GM21825 (cell line): ENCODE measurements at regions not wholly inside any gene's neighbourhood (a gene's known extent, or its start where the extent isn't known, plus 50 kb on each side); places are given as distances from the start of the nearest gene placed in this dataset.

Experiments
- ATAC-seq: cut with Tn5 transposase; IDR thresholded peaks from one replicate; pipeline ENCODE4 v1.9.1; 2021; ENCODE audit warnings: mild to moderate bottlenecking, moderate library complexity; ENCODE audit not compliant: unreplicated experiment

DNA sequence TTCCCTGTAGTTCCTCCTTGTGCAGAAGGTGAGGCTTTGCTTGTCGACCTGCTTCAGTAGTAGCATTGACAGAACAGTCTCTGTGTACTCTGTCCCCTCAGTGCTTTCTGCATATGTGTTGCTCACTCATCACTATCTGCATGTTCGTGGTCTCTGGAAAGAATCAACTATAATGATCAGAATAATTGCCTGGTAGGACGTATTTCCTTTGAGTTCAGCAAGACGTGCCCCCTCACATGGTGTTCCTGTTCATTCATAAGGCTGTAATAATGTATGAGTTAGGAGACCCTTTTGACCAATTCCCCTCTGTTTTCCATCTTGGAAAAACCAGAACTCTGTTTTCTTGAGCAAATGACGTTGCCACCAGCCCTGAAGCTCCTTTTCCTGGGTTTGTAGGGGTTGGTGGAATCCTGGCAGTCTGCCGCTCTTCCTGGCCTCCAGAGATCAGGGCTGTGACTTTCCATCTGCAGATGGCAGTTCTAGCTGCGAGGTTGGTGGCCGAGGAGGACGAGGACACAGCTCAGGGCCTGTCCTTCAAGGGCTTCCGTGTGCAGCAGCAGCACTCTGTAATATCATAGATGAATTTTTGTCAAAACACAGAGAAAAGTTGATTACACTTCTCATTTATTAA, 61.9 kb downstream of the EXOSC2 start:
- ATAC-seq: no peak

DNA sequence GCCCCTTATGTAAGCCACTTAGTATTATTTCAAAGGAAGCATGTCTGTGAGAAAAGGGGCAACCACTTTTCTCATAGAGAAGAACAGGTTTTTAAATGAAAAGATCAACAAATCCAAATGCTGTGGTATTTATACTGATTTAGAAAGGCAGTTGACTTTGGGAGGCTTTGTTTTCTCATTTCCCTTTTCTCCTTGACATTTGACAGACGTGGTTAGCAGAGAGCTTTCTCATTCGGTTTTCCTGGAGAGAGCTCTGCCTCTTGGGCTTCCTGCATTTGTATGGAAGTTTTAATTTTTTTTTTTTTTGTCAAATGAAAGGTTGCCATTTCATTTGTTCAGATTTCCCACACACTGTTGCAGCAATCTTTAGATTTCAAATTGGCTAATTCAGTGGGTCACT, 62.5 kb downstream of the EXOSC2 start:
- no peak for ATAC-seq

GRCh38 chr9:130756455-130757152, 63.0 kb downstream of the EXOSC2 start:
- ATAC-seq: no peak

DNA sequence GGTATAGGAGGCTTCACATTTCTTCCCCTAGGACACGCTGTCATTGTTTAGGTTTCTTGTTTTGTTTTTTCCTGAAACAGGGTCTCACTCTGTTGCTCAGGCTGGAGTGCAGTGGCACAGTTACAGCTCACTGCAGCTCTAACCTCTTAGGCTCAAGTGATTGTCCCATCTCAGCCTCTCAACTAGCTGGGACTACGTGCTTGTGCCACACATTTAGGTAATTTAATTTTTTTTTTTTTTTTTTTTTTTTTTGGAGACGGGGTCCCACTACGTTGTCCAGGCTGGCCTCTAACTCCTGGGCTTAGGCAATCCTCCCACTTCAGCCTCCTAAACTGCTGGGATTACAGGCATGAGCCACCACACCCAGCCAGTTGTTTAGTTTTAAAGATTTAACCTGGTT, 66.2 kb downstream of the EXOSC2 start:
- ATAC-seq: no peak

- no peak for ATAC-seq
These were observed 70.0 kb downstream of the EXOSC2 start for GRCh38 chr9:130763331-130764171.

- ATAC-seq: peak; percentile 54
These were observed 69.7 kb upstream of the ABL1 start for GRCh38 chr9:130765137-130766020.

- ATAC-seq: no peak
These were observed 68.8 kb upstream of the ABL1 start for GRCh38 chr9:130766021-130766926.

DNA sequence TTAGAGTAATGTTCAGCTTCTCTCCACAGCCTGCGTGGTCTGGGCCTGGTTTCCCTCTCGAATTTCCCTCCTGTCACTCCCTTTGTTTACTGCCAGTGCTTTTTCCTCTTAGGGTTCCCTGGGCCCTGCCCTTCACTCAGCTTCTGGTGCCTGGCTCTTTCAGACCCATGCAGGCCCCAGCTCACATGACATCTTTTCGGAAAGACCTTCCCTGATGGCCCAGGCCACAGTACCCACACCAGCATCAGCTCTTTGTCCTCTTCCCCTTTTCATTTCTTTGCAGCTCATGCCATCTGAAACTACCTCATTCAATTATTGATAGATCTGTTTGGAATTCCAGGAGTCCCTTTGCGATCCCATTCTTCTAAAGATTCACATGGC, 68.1 kb upstream of the ABL1 start:
- no peak for ATAC-seq

DNA sequence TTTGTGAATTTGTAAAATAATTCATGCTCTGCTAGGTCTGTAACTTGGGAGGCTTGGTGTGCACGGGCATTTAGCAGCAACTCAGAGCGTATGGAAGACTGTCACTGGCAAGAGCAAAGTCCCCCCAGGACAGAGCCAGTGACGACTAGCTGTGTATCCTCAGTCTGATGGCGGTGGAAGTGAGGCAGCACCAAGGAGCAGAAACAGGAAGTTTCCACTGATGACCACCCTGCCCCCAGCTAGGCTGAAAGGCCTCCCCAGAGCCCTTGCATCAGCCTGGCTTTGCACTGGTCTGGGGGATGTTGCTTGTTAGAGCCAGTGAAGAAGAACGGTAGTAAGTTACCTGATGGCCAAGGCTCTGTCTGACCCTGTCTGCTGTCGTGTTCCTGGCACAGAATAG, 66.8 kb upstream of the ABL1 start:
- ATAC-seq: no peak

DNA sequence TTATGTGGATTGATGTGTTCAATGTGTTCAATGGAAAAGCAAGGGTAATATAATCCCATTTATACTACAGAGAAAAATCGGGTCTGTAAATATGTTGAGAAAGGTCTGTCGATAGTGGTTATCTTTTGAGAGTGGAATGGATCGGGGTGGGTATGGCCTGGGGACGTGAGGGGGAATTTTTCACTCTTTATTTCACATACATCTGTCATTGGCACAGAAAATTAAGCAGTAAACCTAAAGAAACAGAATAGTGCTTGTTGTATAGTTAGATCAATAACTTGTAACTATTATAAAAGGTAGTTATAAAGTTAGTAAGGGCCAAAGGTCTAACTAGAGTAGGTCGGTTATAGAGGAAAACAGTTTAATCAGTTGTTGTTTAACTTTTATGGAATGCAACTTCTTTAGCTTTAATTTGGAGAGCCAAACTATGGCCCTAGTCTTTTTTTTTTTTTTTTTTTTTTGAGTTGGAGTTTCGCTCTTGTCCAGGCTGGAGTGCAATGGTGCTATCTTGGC, 66.1 kb upstream of the ABL1 start:
- no peak for ATAC-seq

GRCh38 chr9:130770093-130770492, 65.0 kb upstream of the ABL1 start:
- ATAC-seq: no peak

DNA sequence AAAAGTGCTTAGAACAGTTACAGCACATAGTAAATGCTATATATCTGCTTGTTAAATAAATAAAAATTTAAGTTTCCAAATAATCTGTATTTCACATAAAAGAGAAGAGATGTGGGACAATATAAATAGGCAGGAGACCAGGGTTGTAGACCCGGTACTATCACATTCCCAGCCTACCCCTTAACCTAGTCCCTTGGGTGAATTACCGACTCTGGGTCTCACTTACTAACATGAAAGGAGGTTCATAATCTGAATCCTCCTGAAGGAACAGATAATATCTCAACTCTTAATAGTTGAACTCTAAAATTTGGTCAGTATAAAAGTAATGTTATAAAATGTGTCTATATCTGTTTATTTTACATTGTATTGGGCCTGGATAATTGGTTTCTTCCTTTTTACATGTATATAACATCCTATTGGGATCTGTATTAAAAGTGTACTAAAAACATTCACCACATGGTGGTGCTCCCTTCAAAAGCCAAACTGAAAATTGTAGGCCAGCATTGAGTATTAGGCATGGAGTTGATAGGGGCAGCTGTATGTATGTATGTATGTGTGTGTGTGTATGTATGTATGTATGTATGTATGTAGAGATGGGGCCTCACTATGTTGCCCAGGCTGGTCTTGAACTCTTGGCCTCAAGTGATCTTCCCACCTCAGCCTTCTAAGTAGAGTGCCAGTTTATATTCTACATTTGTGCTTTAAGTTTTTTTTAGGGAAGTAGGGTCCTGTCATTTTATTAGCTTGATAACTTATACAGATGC, 64.2 kb upstream of the ABL1 start:
- no peak for ATAC-seq

GRCh38 chr9:130772185-130772584, 62.9 kb upstream of the ABL1 start:
- no peak for ATAC-seq

DNA sequence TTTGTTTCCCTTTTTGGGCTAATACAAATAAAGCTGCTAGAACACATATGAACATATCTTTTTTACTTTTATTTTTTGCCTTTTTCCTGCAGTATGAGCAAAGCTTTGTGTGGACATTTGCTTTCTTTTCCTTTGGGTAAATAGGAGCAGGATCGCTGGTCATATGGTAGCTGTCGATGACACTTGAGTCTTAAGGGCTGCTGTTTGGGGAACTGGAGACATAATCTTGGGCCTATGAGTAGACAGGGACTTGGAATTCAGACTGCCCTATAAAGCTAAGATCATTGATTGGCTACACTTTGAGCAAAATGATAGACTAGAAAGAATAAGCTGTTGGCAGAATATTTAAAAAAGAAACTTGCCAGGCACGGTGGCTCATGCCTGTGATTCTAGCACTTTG, 60.9 kb upstream of the ABL1 start:
- ATAC-seq: no peak

DNA sequence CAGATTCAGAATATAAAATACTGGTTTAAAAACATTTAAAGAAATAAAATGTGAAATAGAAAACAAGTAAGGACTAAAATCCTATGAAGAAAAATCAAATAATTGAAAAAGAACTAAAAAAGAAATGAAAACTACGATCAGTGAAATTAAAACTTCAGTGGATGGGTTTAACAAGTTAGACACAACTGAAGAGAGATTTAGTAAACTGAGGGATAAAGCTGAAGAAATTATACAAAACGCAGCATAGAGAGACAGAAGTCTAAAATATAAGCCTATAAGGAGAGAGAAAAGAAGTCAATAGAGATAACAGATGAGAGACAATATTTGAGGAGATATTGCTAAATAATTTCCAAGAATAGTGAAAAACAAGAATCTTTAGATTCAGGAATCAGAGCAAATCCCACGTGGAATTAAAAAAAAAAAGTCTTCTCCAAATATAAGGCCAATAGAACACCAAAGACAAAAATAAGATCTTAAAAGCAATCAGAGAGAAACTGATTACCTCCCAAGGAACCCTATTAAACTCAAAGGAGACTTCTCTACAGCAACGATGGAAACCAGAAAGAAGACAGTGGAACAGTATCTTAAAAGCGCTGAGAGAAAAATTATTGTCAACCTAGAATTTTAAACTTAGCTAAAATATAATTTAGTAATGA, 59.6 kb upstream of the ABL1 start:
- no peak for ATAC-seq

DNA sequence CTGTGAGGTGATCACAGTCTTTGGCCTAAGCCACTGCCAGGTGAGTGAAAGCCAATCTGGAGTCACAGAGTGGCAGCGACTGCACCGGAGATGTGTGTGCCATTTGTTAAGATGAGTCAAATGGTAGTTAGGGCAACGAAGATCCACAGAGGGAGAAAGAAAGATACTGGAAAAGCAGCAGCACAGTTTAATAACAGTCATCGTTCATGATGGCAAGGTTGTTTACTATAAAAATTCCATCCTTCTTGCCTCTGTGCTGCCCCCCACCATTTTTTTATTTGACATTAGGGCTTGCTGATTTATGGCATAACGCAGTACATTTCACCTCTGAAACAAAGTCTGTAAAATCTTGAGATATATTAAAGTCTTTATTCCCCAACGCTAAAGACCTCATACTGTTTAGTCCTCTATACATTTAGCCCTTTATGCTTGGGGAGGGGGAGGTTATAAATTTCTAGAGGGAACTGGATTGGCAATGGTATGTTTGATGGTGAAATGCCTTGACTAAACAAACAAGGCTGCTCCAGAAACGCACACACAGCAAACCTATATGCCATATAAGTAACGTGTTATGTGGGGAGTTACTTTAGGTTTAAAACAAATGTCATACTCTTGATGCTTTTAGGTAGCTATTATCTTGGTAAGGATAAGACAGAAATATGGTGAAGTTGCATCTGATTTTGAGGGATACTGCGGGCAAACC, 55.8 kb upstream of the ABL1 start:
- no peak for ATAC-seq

DNA sequence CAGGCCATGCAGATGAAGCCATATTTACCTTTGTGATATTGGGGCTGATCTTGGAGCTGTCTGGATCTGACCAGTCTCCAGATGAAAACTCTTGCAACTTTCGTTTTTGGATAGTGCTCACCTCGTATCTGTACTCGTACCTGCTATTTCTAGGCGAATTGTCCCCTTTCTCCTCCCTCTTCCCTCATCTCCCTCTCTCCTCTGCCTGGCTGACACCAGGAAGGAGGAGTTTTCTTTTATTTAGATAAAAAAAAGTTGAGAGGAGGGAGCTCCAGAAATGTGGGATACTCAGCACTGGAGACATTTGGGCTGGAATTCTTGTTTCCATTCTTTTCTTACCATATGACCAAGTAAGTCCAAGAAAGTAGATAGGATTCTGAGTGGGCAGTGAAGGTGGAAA, 54.6 kb upstream of the ABL1 start:
- ATAC-seq: no peak
